ENCODE measurements at regions not wholly inside any gene's neighbourhood (a gene's known extent, or its start where the extent isn't known, plus 50 kb on each side); places are given as distances from the start of the nearest gene placed in this dataset.

DNA sequence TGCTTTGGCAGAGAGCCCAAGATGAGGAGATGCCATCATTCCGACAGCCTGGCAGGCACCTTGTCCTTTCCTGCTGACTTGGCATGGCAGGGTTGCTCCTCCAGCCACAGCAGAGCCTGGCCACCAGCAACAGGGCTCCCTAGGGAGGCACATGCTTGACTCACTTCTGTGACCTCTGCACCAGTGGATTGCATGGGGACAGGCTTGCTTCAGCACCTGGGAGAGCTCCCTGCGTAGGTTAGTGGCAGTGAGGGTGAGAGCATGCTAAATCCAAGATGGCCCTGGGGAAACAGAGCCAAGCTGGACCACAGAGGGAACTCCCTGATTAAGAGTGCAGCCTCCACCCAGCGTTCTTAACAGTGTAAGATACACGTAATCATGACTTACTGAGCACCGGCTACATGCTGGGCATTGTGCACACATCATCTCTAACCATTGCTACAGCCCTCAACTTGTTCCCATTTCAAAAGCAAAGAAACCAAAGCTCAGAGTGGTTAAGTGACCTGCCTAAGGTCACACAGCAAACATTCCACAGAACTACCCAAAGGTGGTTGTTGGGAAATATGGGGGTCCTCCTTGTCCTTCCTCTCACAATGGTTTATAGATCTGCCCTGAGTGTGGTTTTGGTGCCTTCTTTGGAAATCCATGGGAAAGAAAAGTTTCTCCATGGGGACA is 116.6 kb upstream of the UQCRFS1 start:
- no peak for DNase-seq (ENCODE audit: low read depth, low spot score)
- CTCF ChIA-PET: no interaction called here
- TF ChIP-seq, protein P1, sequence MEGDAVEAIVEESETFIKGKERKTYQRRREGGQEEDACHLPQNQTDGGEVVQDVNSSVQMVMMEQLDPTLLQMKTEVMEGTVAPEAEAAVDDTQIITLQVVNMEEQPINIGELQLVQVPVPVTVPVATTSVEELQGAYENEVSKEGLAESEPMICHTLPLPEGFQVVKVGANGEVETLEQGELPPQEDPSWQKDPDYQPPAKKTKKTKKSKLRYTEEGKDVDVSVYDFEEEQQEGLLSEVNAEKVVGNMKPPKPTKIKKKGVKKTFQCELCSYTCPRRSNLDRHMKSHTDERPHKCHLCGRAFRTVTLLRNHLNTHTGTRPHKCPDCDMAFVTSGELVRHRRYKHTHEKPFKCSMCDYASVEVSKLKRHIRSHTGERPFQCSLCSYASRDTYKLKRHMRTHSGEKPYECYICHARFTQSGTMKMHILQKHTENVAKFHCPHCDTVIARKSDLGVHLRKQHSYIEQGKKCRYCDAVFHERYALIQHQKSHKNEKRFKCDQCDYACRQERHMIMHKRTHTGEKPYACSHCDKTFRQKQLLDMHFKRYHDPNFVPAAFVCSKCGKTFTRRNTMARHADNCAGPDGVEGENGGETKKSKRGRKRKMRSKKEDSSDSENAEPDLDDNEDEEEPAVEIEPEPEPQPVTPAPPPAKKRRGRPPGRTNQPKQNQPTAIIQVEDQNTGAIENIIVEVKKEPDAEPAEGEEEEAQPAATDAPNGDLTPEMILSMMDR (IDR thresholded peaks at IDR 0.05; ENCODE audit: low read depth, low read length): no peak
- Histone ChIP-seq H3K9me3 (ENCODE audit: control insufficient read depth, insufficient read depth, low read length) (peaks cover 60% of the 10 kb centered on the region), H3K4me3 (ENCODE audit: low read depth, low read length) (no peak overlapping the region), H3K27ac (ENCODE audit: low read depth, low read length) (no peak overlapping the region), H3K27me3 (ENCODE audit: control insufficient read depth, insufficient read depth, low read length) (no peaks in the 10 kb centered on the region)
- POLR2A ChIA-PET: no interaction called here

GRCh38 chr19:29336425-29336824 is 123.5 kb upstream of the UQCRFS1 start:
- POLR2A ChIA-PET: no interaction called here
- CTCF ChIA-PET: no interaction called here

DNA sequence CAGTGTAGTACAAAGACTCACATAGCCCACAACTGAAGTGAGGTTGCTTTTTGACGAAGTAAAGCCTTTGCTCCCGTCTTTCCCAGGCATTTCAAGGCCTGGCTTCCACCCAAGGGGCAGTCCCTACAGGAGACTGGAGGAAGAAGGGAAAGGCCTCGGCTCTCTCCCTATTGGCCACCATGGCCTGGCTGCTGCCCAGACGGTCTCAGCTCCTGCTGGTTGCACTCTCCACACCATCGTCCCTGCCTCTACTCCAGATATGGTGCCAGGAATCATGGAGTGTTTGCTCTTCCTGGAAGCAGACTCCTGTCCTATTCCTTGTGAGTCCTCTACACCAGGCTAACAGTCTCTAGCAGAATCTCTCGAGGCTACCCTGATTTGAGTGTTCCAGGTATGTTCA is 124.1 kb upstream of the UQCRFS1 start:
- no peak overlapping the region for H3K4me3 ChIP-seq (ENCODE audit: low read depth, low read length)
- no peak for DNase-seq (ENCODE audit: low read depth, low spot score)
- H3K9me3 ChIP-seq (ENCODE audit: control insufficient read depth, insufficient read depth, low read length): peaks cover 24% of the 10 kb centered on the region
- CTCF ChIA-PET: no interaction called here
- H3K27ac ChIP-seq (ENCODE audit: low read depth, low read length): no peak overlapping the region
- POLR2A ChIA-PET: no interaction called here
- TF ChIP-seq, protein P1 (IDR thresholded peaks at IDR 0.05; ENCODE audit: low read depth, low read length): no peak
- H3K27me3 ChIP-seq (ENCODE audit: control insufficient read depth, insufficient read depth, low read length): no peaks in the 10 kb centered on the region

More at GRCh38 chr19:29336425-29336824, 123.5 kb upstream of the UQCRFS1 start:
- TF ChIP-seq, protein P1 (IDR thresholded peaks at IDR 0.05; ENCODE audit: low read depth, low read length): no peak
- no peak for DNase-seq (ENCODE audit: low read depth, low spot score)
- H3K27me3 ChIP-seq (ENCODE audit: control insufficient read depth, insufficient read depth, low read length): no peaks in the 10 kb centered on the region
- no peak overlapping the region for H3K27ac ChIP-seq (ENCODE audit: low read depth, low read length)
- peaks cover 29% of the 10 kb centered on the region for H3K9me3 ChIP-seq (ENCODE audit: control insufficient read depth, insufficient read depth, low read length)
- no peak overlapping the region for H3K4me3 ChIP-seq (ENCODE audit: low read depth, low read length)

DNA sequence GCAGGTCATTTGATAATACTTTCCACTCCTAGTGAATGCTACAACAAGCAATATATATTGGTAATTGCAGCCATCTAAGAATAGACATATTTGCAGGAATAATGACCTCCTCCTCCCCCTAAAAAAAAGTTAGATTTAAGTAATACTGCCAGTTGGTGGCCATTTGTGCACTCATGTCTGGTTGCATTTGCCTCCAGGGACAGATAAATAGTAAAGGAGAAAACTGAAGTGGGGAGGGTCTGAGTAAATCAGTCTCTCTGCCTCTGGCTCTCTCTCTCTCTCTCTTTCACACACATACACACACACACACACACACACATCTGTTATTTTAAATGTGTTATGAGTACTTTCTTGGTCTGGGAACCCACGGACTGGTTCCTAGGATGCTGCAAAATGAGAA is 125.5 kb upstream of the UQCRFS1 start:
- CTCF ChIA-PET: no interaction called here
- POLR2A ChIA-PET: no interaction called here

GRCh38 chr19:29342721-29343120 is 129.8 kb upstream of the UQCRFS1 start:
- no peak for DNase-seq (ENCODE audit: low read depth, low spot score)
- Histone ChIP-seq H3K27me3 (ENCODE audit: control insufficient read depth, insufficient read depth, low read length) (no peaks in the 10 kb centered on the region), H3K4me3 (ENCODE audit: low read depth, low read length) (no peak overlapping the region), H3K27ac (ENCODE audit: low read depth, low read length) (no peak overlapping the region), H3K9me3 (ENCODE audit: control insufficient read depth, insufficient read depth, low read length) (peaks cover 10% of the 10 kb centered on the region)
- POLR2A ChIA-PET: no interaction called here
- CTCF ChIA-PET: no interaction called here
- TF ChIP-seq, protein P1 (IDR thresholded peaks at IDR 0.05; ENCODE audit: low read depth, low read length): no peak

More for the DNA sequence above, 125.5 kb upstream of the UQCRFS1 start:
- Histone ChIP-seq H3K27ac (ENCODE audit: low read depth, low read length) (no peak overlapping the region), H3K9me3 (ENCODE audit: control insufficient read depth, insufficient read depth, low read length) (peaks cover 19% of the 10 kb centered on the region), H3K4me3 (ENCODE audit: low read depth, low read length) (no peak overlapping the region), H3K27me3 (ENCODE audit: control insufficient read depth, insufficient read depth, low read length) (no peaks in the 10 kb centered on the region)
- TF ChIP-seq, protein P1 (IDR thresholded peaks at IDR 0.05; ENCODE audit: low read depth, low read length): no peak
- no peak for DNase-seq (ENCODE audit: low read depth, low spot score)
